GM12878 (cell line): ENCODE measurements at regions not wholly inside any gene's neighbourhood (a gene's known extent, or its start where the extent isn't known, plus 50 kb on each side); places are given as distances from the start of the nearest gene placed in this dataset.

Experiments
- ATAC-seq: fragments of 200-7000 bp; cut with Tn5 transposase; 3 replicates; pipeline ENCODE4 v1.9.1; 2020; ENCODE audit warnings: mild to moderate bottlenecking, moderate library complexity
- BruUV-seq: library from RNA; stranded (reverse); fragments of 400-500 nt; replicated peaks from 2 replicates; lab custom pipeline; 2021; lab: Mats Ljungman, UMichigan
- CTCF ChIA-PET: fragments of 300-600 bp; sonication (Branson Sonifier 250); formaldehyde crosslinking; extraction: SDS; loops from one replicate; lab custom pipeline; 2021; ENCODE audit warnings: inconsistent platforms; lab: Yijun Ruan, JAX
- POLR2A ChIA-PET: fragments of 350-600 bp; formaldehyde crosslinking; extraction: SDS; loops from one replicate; lab custom pipeline; 2021; ENCODE audit warnings: inconsistent platforms; lab: Charles Lee
- RAD21 ChIA-PET: fragments of 300-600 bp; sonication (Branson Sonifier 250); formaldehyde crosslinking; loops from one replicate; lab custom pipeline; 2023; ENCODE audit warnings: antibody characterized with exemption; ENCODE audit not compliant: unreplicated experiment; lab: Charles Lee
- SMC1A ChIA-PET: fragments of 300-600 bp; sonication (Branson Sonifier 250); formaldehyde crosslinking; loops from one replicate; lab custom pipeline; 2023; ENCODE audit not compliant: unreplicated experiment, uncharacterized antibody; lab: Charles Lee
- DNase-seq: peaks from one replicate; pipeline ENCODE4 v3.0.0-alpha.2; 2011; ENCODE audit warnings: low read depth, low spot score
- FAIRE-seq: peaks from 3 replicates; lab custom pipeline; 2011; peaks lifted over from hg19 to GRCh38; lab: Jason Lieb, UNC
- H2AFZ ChIP-seq: 2 replicates; pipeline ENCODE4 v1.6.0; 2011; ENCODE audit warnings: low read depth, low read length, control low read depth; ENCODE audit not compliant: control insufficient read depth
- H3K27ac ChIP-seq: 2 replicates; pipeline ENCODE4 v1.5.1; 2011; ENCODE audit warnings: control low read depth; ENCODE audit not compliant: control insufficient read depth, insufficient read depth
- H3K27me3 ChIP-seq, 2 experiments: replicated peaks in 1 of 2; 2 replicates each; pipeline versions ENCODE4 v1.6.0 to v1.6.1; 2011; ENCODE audit warnings: low read length in 1 of 2; ENCODE audit not compliant: control insufficient read depth in 2 of 2, insufficient read depth in 2 of 2
- H3K36me3 ChIP-seq, 2 experiments: 2 replicates each; pipeline ENCODE4 v1.5.1; 2011; ENCODE audit warnings: low read length in 1 of 2; ENCODE audit not compliant: control insufficient read depth in 2 of 2, insufficient read depth in 2 of 2
- H3K4me1 ChIP-seq: 2 replicates; pipeline ENCODE4 v1.6.1; 2011; ENCODE audit warnings: mild to moderate bottlenecking, low read length, moderate library complexity, mixed read lengths; ENCODE audit not compliant: control insufficient read depth, insufficient read depth
- H3K4me2 ChIP-seq: 2 replicates; pipeline ENCODE4 v1.6.0; 2011; ENCODE audit warnings: control low read depth; ENCODE audit not compliant: control insufficient read depth, insufficient read depth
- H3K4me3 ChIP-seq: fragments of 200-600 bp; sonication (generic); 2 replicates; pipeline ENCODE4 v1.5.1; 2016
- H3K79me2 ChIP-seq: 2 replicates; pipeline ENCODE4 v1.6.0; 2011; ENCODE audit warnings: low read length; ENCODE audit not compliant: control insufficient read depth, insufficient read depth
- H3K9ac ChIP-seq: 2 replicates; pipeline ENCODE4 v1.8.0; 2011; ENCODE audit warnings: low read length, control low read depth, mixed read lengths; ENCODE audit not compliant: control insufficient read depth, insufficient read depth
- H3K9me3 ChIP-seq: replicated peaks from 3 replicates; pipeline ENCODE4 v1.5.1; 2011; ENCODE audit warnings: mild to moderate bottlenecking, low read length; ENCODE audit not compliant: control insufficient read depth, insufficient read depth
- H4K20me1 ChIP-seq: 2 replicates; pipeline ENCODE4 v1.6.0; 2011; ENCODE audit not compliant: control insufficient read depth, insufficient read depth
- ATF3 ChIP-seq: IDR thresholded peaks from 2 replicates; pipeline ENCODE4 v1.6.1; 2011; ENCODE audit warnings: low read depth, mild to moderate bottlenecking, low read length, moderate library complexity, borderline replicate concordance; ENCODE audit errors: extremely low read depth
- NFYB ChIP-seq: IDR thresholded peaks from 2 replicates; pipeline ENCODE4 v1.6.1; 2011; ENCODE audit warnings: low read depth, mild to moderate bottlenecking, low read length, improper control_type of control experiment, moderate library complexity; ENCODE audit not compliant: insufficient read depth
- NRF1 ChIP-seq: conservative IDR thresholded peaks from 2 replicates; pipeline ENCODE4 v1.6.1; 2011; ENCODE audit warnings: mild to moderate bottlenecking, low read depth, low read length, improper control_type of control experiment
- SMARCA5 ChIP-seq: fragments of 450-650 bp; IDR thresholded peaks from 2 replicates; pipeline ENCODE4 v1.6.1; 2017; ENCODE audit warnings: mild to moderate bottlenecking
- SP1 ChIP-seq: IDR thresholded peaks from one replicate; pipeline ENCODE4 v1.6.1; 2011; ENCODE audit warnings: low read depth, low read length
- YY1 ChIP-seq: IDR thresholded peaks from 2 replicates; pipeline ENCODE4 v1.6.1; 2011; ENCODE audit warnings: low read depth, mild to moderate bottlenecking, low read length
- whole genome bisulfite sequencing: methylation state at CpG from one replicate; pipeline ENCODE4 v1.1.6; 2016; ENCODE audit warnings: low lambda C conversion rate; ENCODE audit not compliant: insufficient replicate concordance, insufficient coverage; ENCODE audit errors: missing lambda C conversion rate; 5-methylcytosine and 5-hydroxymethylcytosine counted together
- in situ Hi-C: fragments of 300-500 bp; cut with MboI; formaldehyde crosslinking; loops from 9 replicates; pipeline ENCODE4 v1.14.3; 2018; ENCODE audit warnings: mixed read lengths
- intact Hi-C: fragments of 100-400 bp; cut with micrococcal nuclease; formaldehyde crosslinking; loops from one replicate; pipeline ENCODE4 v1.14.2; 2022; ENCODE audit not compliant: unreplicated experiment

DNA sequence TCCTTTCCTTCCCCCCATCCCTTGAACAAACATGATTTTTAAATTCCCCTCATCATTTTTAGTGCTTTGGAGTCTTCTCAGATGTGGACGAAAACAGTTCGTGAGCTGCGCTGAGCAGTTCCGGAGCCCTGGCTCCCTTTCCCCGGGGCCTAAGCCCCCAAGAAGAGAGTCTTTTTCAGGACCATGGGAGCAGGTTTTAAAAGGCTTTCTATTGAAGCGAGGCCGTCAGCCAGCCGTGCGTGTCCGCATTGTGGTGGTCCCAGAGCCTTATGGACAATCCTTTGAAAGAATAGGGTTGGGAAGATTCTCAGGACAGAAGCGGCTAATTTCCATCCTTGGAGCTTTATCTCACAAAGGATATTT lies 290.7 kb downstream of the SOX11 start:
- in situ Hi-C loops (no loop called here), intact Hi-C loops (no loop called here)
- DNase-seq, result no peak
- ATAC-seq, result no peak
- no peak for FAIRE-seq
- Histone ChIP-seq H3K9me3 (no peaks in the 10 kb centered on the region; the same call in 2 of the 3 replicates), H3K79me2 (no peaks in the 10 kb centered on the region), H3K4me2 (no peak overlapping the region), H3K36me3 (no peaks in the 10 kb centered on the region), H3K27ac (no peak overlapping the region), H3K27me3 (no peaks in the 10 kb centered on the region; a peak in 2 of 4 replicates), H3K9ac (no peak overlapping the region), H4K20me1 (no peaks in the 10 kb centered on the region), H3K4me1 (no peaks in the 10 kb centered on the region), H2AFZ (no peak overlapping the region), H3K4me3 (no peak overlapping the region)
- ChIA-PET SMC1A (no interaction called here), RAD21 (no interaction called here), POLR2A (no interaction called here), CTCF (no interaction called here)
- WGBS, result 61% methylated on average over 11 of the region's 11 CpGs
- TF ChIP-seq SMARCA5 (no peak), NFYB (no peak), SP1 (no peak)
- BruUV-seq, result no TSS peak

- Histone ChIP-seq H3K27me3 (no peaks in the 10 kb centered on the region; a peak in 2 of 4 replicates), H3K4me2 (no peak overlapping the region), H3K79me2 (no peaks in the 10 kb centered on the region), H3K9me3 (no peaks in the 10 kb centered on the region; the same call in 2 of the 3 replicates), H2AFZ (no peak overlapping the region), H4K20me1 (no peaks in the 10 kb centered on the region), H3K4me3 (no peak overlapping the region), H3K4me1 (no peaks in the 10 kb centered on the region), H3K9ac (no peak overlapping the region), H3K27ac (no peak overlapping the region), H3K36me3 (no peaks in the 10 kb centered on the region)
- FAIRE-seq, result no peak
- no peak for DNase-seq
- in situ Hi-C loops, result no loop called here
- WGBS, result 62% methylated on average over 13 of the region's 13 CpGs
- ChIA-PET RAD21 (no interaction called here), CTCF (no interaction called here), POLR2A (no interaction called here), SMC1A (no interaction called here)
- no TSS peak for BruUV-seq
- TF ChIP-seq YY1 (no peak), NRF1 (no peak), ATF3 (no peak)
- intact Hi-C loops, result no loop called here
- no peak for ATAC-seq
Measured at GRCh38 chr2:5983511-5984272, 291.5 kb downstream of the SOX11 start.
